MM.1S (cell line): ENCODE measurements at regions not wholly inside any gene's neighbourhood (a gene's known extent, or its start where the extent isn't known, plus 50 kb on each side); places are given as distances from the start of the nearest gene placed in this dataset.

ENCODE experiments used
- CTCF ChIP-seq: fragments of 300-600 bp; sonication (generic); IDR thresholded peaks from 2 replicates; pipeline ENCODE4 v1.5.1; 2016; ENCODE audit warnings: antibody characterized with exemption, low read length, mixed read lengths
- EZH2 ChIP-seq: fragments of 300-600 bp; sonication (generic); optimal IDR thresholded peaks from 2 replicates; pipeline ENCODE3; 2017; ENCODE audit warnings: low read depth, mild to moderate bottlenecking, antibody characterized with exemption, low read length, mixed read lengths
- EZH2phosphoT487 ChIP-seq: fragments of 300-600 bp; sonication (generic); IDR thresholded peaks from 2 replicates; pipeline ENCODE4 v1.6.1; 2018; ENCODE audit warnings: antibody characterized with exemption, low read length

GRCh38 chr11:120031612-120032600 is 106.0 kb downstream of the TRIM29 start:
- TF ChIP-seq CTCF (no peak), EZH2 (no peak), EZH2phosphoT487 (no peak)
